NCI-H524 (cell line): ENCODE measurements at regions not wholly inside any gene's neighbourhood (a gene's known extent, or its start where the extent isn't known, plus 50 kb on each side); places are given as distances from the start of the nearest gene placed in this dataset.

ENCODE experiments used
- DNase-seq, 2 experiments: peaks; one replicate each; lab custom pipeline; 2025; lab: John Stamatoyannopoulos, UW

- DNase-seq, result no peak
Measured at GRCh38 chr9:96087669-96088299, 212.3 kb downstream of the ERCC6L2 start.

- no peak for DNase-seq
Measured at GRCh38 chr9:96086936-96087571, 211.6 kb downstream of the ERCC6L2 start.

GRCh38 chr9:96085491-96086143, 210.1 kb downstream of the ERCC6L2 start:
- DNase-seq, result no peak

- DNase-seq, result no peak
Measured at GRCh38 chr9:96084331-96084734, 208.8 kb downstream of the ERCC6L2 start.

- DNase-seq, result no peak
Measured at GRCh38 chr9:96082516-96083232, 207.2 kb downstream of the ERCC6L2 start.

GRCh38 chr9:96080364-96080763, 204.9 kb downstream of the ERCC6L2 start:
- no peak for DNase-seq

- DNase-seq, result no peak
Measured at GRCh38 chr9:96079779-96080178, 204.3 kb downstream of the ERCC6L2 start.

- DNase-seq, result no peak
Measured at GRCh38 chr9:96078897-96079490, 203.5 kb downstream of the ERCC6L2 start.

- no peak for DNase-seq
Measured at GRCh38 chr9:96075757-96076156, 200.3 kb downstream of the ERCC6L2 start.

GRCh38 chr9:96075111-96075510, 199.6 kb downstream of the ERCC6L2 start:
- no peak for DNase-seq

- no peak for DNase-seq
Measured at GRCh38 chr9:96073531-96074480, 198.3 kb downstream of the ERCC6L2 start.

GRCh38 chr9:96072930-96073329, 197.4 kb downstream of the ERCC6L2 start:
- DNase-seq, result no peak

GRCh38 chr9:96071815-96072124, 196.3 kb downstream of the ERCC6L2 start:
- no peak for DNase-seq

- peak in 1 of 2 experiments; percentile 41 for DNase-seq
Measured at GRCh38 chr9:96071076-96071814, 195.8 kb downstream of the ERCC6L2 start.

GRCh38 chr9:96069629-96070220, 194.2 kb downstream of the ERCC6L2 start:
- DNase-seq, result no peak

- DNase-seq, result no peak
Measured at GRCh38 chr9:96068511-96068910, 193.0 kb downstream of the ERCC6L2 start.

- DNase-seq, result no peak
Measured at GRCh38 chr9:96067600-96067999, 192.1 kb downstream of the ERCC6L2 start.

GRCh38 chr9:96067004-96067403, 191.5 kb downstream of the ERCC6L2 start:
- no peak for DNase-seq

GRCh38 chr9:96065482-96066251, 190.2 kb downstream of the ERCC6L2 start:
- no peak for DNase-seq
